GM19238 (cell line): ENCODE measurements at regions not wholly inside any gene's neighbourhood (a gene's known extent, or its start where the extent isn't known, plus 50 kb on each side); places are given as distances from the start of the nearest gene placed in this dataset.
"Not testable (repeated sequence)": the region's sequence is repeated elsewhere in the genome, so short reads cannot be mapped to it uniquely, and the experiment has no call there.

Experiments used
- DNase-seq: peaks from one replicate; pipeline ENCODE4 v3.0.0; 2011; ENCODE audit warnings: low spot score; ENCODE audit not compliant: insufficient read length

- no peak for DNase-seq
Measured at GRCh38 chr6:11327961-11328360, 95.5 kb upstream of the NEDD9 start.

DNA sequence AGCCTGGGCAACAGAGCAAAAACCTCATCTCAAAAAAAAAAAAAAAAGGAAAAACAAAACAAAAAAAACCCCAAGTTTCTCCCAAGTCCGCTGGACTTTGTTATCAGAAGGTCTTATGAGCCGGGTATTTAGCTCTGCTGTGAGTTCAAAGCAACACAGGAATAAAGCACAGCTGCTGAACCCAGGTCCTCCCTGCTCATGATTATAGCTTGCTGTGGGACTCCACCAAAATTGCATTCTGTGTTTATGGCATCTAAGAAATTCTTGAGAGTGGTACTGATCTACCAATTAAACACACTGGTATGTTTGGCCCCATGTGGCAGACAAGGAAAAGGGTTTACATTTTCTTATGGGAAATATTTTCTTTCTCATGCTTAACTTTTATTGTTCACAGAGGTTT, 93.6 kb upstream of the NEDD9 start:
- DNase-seq, result no peak

DNA sequence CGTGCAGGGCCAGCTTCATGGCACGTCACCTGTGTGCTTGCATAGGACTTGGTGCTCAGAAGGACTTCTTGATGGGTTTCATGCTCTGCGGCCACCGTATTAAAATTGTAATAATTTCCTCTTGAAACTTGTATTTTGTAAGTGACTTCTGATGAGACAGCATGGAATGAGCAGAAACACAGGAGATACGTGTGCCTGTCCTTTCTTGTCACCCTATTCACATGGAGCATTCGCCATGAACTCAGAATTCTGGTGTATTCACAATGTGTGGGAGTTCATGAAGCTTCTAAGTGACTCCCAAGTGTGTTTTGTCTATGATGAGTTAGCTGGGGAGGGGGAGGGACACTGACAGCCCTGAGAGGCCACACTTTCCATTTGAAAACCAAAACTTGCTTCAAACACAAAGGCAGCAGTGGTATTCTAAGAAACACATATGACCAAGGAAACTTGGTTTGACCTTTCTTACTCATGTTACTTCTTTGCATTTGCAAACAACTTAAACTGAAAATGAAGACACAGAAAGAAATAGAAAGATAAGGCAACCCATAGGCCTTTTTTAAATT, 92.1 kb upstream of the NEDD9 start:
- DNase-seq, result no peak

GRCh38 chr6:11323666-11324452, 91.4 kb upstream of the NEDD9 start:
- no peak for DNase-seq

GRCh38 chr6:11322252-11322885, 89.9 kb upstream of the NEDD9 start:
- DNase-seq, result no peak

DNA sequence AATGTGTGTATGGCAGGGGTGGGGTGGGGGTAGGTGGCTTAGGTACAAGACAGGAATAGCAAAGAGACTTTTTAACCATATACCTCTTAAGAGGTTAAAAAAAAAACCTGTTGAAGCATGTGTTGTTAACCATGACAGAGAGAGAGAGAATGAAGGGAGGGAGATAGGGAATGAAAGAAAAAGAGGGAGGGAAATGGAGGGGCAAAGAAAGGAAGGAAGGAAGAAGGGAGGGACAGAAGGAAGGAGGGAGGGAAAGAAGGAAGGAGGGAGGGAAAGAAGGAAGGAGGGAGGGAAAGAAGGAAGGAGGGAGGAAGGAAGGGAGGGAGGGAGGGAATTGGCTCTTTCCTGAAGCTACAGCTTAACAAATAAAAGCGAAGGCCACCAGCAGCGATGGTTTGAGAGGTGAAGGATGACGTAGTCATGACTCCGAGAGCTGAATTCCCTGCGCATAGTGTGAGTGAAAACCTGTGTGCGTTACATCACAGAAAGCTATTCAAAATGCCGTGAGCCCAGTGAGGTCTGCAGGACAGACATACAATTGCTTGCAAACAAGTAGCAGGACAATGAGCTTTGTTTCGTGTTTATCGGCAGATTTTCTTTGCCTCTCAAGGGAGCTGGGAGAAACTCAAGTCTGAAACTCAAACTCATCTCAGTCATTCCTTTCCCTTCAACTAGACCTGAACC, 88.6 kb upstream of the NEDD9 start:
- no peak for DNase-seq

DNA sequence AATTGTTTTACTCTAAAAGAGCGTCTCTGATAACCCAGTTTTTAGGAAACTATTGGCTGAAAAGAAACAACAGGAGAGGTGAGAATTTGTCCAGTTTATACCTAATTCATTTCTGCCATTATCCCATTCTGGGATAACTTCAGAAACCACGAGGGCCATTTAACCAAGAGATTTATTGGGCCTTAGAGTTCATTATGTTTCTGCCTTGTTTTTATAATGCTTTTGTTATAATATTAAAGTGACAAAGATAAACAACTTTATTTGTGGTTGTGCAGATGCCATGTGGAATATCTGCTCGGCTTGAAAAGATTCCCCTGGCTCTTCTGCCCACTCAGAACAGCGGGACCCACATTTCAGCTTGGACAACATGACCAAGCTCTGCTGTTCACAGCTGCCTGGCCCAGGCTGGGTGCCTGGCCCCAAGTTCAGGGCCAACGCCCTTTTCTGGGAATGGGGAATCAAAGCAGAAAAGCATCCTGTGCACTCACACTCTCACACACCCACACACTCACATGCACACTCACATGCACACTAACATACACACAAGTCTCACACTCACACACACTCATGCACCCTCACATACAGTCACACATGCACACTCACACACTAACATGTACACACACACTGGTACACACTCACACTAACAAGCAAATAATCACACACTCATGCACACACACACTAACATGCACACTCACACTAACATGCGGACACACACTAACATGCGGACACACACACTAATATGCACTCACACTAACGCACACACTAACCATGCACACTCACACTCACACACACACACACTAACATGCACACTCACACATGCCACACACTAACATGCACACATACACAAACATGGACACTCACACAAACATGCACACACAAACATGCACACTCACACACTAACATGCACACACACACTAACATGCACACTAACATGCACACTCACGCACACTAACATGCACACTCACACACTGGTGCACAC, 86.7 kb upstream of the NEDD9 start:
- no peak for DNase-seq

DNA sequence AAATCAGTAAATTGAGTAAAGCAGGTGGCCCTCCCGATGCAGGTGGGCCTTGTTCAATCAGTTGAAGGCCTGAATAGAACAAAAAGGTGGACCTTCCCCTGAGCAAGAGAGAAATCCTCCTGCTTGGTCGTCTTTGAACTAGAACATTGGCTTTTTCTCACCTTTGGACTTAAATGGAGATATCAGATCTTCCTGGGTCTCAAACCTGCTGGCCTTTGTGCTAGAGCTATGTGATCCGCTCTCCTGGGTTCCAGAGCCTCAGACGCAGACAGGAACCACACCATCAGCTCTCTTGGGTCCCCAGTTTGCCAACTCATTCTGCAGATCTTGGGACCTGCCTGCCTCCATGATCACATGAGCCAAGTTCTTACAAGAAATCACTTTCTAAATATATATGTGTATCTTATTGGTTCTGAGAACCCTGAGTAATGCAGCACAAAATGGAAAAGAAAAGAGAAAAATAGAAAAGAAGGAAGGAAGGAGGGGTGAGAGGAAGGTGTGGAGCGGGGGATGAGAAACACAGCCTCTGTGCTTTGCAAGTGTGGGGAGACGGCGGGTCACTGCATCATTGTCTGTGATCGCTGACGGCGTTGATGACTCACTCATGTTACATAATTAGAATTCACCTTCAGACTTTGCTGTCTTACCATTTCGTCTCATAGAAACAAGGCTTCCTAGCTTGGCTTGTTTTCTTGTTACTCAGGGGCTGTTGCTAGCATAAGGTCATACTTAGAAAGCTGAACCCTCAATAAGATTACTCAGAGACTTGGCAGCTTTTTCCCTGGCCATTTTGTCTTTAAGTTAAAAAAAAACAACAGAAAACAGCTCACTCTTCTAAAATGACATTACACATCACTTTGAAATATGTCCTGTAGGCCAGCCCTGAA, 85.7 kb upstream of the NEDD9 start:
- DNase-seq, result no peak

GRCh38 chr6:11315743-11316437, 83.4 kb upstream of the NEDD9 start:
- DNase-seq, result no peak

DNA sequence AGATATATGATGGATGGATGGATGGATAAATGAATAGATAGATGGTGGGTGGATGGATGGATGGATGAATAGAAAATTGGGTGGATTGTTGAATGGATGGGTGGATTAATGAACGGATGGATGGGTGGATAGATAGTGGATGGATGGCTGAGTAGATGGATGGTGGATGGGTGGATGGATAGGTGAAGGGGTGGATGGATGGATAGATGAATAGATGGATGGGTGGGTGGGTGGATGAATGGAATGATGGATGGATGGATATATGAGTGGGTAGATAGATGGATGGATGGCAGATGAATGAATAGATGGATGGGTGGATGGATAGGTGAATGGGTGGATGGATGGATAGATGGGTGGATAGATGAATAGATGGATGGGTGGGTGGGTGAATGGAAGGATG, 80.7 kb upstream of the NEDD9 start:
- no peak for DNase-seq

DNA sequence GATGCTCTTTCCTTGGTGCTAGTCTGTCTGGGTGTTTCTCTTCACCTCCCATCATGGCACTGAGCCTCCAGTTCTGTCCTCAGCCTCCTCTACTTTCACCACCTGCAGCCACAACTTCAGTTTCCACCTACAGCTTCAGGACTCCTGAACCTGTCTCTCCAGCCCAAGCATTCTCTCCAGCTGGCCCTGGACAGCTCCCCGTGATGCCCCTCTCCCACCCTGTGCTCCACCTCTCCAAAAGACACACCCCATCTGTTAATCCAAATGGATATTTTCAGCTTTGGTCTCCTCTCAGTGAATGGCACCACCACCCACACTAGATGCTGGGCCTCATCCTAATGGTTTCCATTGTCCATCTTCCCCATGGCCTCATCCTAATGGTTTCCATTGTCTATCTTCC, 79.5 kb upstream of the NEDD9 start:
- DNase-seq, result no peak

- no peak for DNase-seq
Measured at GRCh38 chr6:11309947-11310665, 77.6 kb upstream of the NEDD9 start.

GRCh38 chr6:11307226-11307625, 74.8 kb upstream of the NEDD9 start:
- DNase-seq, result no peak

- DNase-seq, result no peak
Measured at GRCh38 chr6:11304946-11305345, 72.5 kb upstream of the NEDD9 start.

GRCh38 chr6:11299876-11300428, 67.5 kb upstream of the NEDD9 start:
- not testable (repeated sequence) for DNase-seq

GRCh38 chr6:11299421-11299784, 66.9 kb upstream of the NEDD9 start:
- not testable (repeated sequence) for DNase-seq

GRCh38 chr6:11298651-11299420, 66.4 kb upstream of the NEDD9 start:
- no peak for DNase-seq

- no peak for DNase-seq
Measured at GRCh38 chr6:11297376-11297729, 64.9 kb upstream of the NEDD9 start.
